Neural cell (in vitro differentiated cells): ENCODE measurements at regions not wholly inside any gene's neighbourhood (a gene's known extent, or its start where the extent isn't known, plus 50 kb on each side); places are given as distances from the start of the nearest gene placed in this dataset.

Source experiments
- CTCF ChIP-seq: fragments of 450-650 bp; IDR thresholded peaks from 2 replicates; pipeline ENCODE4 v1.5.1; 2014; ENCODE audit warnings: antibody characterized with exemption, mild to moderate bottlenecking, moderate library complexity; ENCODE audit not compliant: poor library complexity, severe bottlenecking
- EP300 ChIP-seq: fragments of 450-650 bp; conservative IDR thresholded peaks from 2 replicates; pipeline ENCODE4 v1.6.1; 2014; ENCODE audit warnings: antibody characterized with exemption, mild to moderate bottlenecking, moderate library complexity; ENCODE audit not compliant: poor library complexity, severe bottlenecking
- EZH2 ChIP-seq: fragments of 200-600, 300-800 bp; shearing (Covaris generic), sonication (generic); IDR thresholded peaks from 2 replicates; pipeline ENCODE4 v1.6.1; 2014; ENCODE audit warnings: antibody characterized with exemption, low read length, borderline replicate concordance, mild to moderate bottlenecking; ENCODE audit not compliant: insufficient read depth, poor library complexity, severe bottlenecking
- MXI1 ChIP-seq: fragments of 450-650 bp; conservative IDR thresholded peaks from 2 replicates; pipeline ENCODE4 v1.6.1; 2014; ENCODE audit warnings: antibody characterized with exemption, mild to moderate bottlenecking; ENCODE audit not compliant: poor library complexity, severe bottlenecking
- POLR2AphosphoS5 ChIP-seq: IDR thresholded peaks from 2 replicates; pipeline ENCODE4 v1.6.1; 2012
- REST ChIP-seq: IDR thresholded peaks from 2 replicates; pipeline ENCODE4 v1.6.1; 2012; ENCODE audit warnings: borderline replicate concordance
- SMC3 ChIP-seq: fragments of 450-650 bp; conservative IDR thresholded peaks from 2 replicates; pipeline ENCODE4 v1.6.1; 2014; ENCODE audit warnings: antibody characterized with exemption, mild to moderate bottlenecking, moderate library complexity; ENCODE audit not compliant: poor library complexity
- TAF1 ChIP-seq: IDR thresholded peaks from 2 replicates; pipeline ENCODE4 v1.6.1; 2012; ENCODE audit warnings: low read depth

DNA sequence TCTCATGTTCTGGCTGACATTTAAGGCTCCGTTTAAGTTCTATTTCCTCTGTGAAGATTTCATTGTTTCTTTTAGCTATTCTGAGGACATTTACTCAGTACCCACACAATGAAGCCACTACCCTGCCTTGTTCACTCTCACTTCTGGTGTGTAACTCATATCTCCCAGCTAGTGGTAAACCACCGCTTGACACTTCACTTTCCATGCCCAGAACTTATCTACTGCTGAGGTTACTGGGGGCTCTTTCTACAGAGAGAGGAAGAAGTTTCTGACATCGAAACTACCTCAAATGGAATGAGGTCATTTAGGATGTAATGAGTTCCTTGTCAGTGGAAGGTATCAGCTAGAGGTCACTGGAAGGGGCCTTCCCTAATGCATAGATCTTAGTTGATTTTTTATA, 501.5 kb downstream of the DMAC1 start:
- TF ChIP-seq CTCF (no peak), EP300 (no peak), SMC3 (no peak), REST (no peak), EZH2 (no peak), POLR2AphosphoS5 (no peak), TAF1 (no peak), MXI1 (no peak)
